GM12872 (cell line): ENCODE measurements at regions not wholly inside any gene's neighbourhood (a gene's known extent, or its start where the extent isn't known, plus 50 kb on each side); places are given as distances from the start of the nearest gene placed in this dataset.

Source experiments
- CTCF ChIP-seq: IDR thresholded peaks from 3 replicates; pipeline ENCODE4 v1.5.1; 2011; ENCODE audit warnings: low read depth, mild to moderate bottlenecking, low read length, moderate library complexity; ENCODE audit not compliant: insufficient read depth

- no peak for TF ChIP-seq CTCF
These were observed 266.0 kb upstream of the CITED2 start for GRCh38 chr6:139640448-139640847.

- TF ChIP-seq CTCF: no peak
These were observed 265.1 kb upstream of the CITED2 start for GRCh38 chr6:139639507-139639906.

- TF ChIP-seq CTCF: no peak
These were observed 263.9 kb upstream of the CITED2 start for GRCh38 chr6:139638179-139638941.

- TF ChIP-seq CTCF: no peak
These were observed 263.3 kb upstream of the CITED2 start for GRCh38 chr6:139637766-139638165.

GRCh38 chr6:139636391-139636790 is 261.9 kb upstream of the CITED2 start:
- no peak for TF ChIP-seq CTCF

- no peak for TF ChIP-seq CTCF
These were observed 261.1 kb upstream of the CITED2 start for GRCh38 chr6:139635401-139636130.

- no peak for TF ChIP-seq CTCF
These were observed 258.4 kb upstream of the CITED2 start for GRCh38 chr6:139632840-139633239.
